Liver (tissue), 3 donors: ENCODE measurements at regions not wholly inside any gene's neighbourhood (a gene's known extent, or its start where the extent isn't known, plus 50 kb on each side); places are given as distances from the start of the nearest gene placed in this dataset.

Experiments used
- FOXA1 ChIP-seq: IDR thresholded peaks from 2 replicates; pipeline ENCODE4 v1.6.1; 2016; ENCODE audit warnings: antibody characterized with exemption
- GABPA ChIP-seq, 2 donors: IDR thresholded peaks in 1 of 2; conservative IDR thresholded peaks in 1 of 2; 2 replicates each; pipeline ENCODE4 v1.6.1; 2016; ENCODE audit warnings: antibody characterized with exemption in 2 of 2, mild to moderate bottlenecking in 1 of 2, moderate library complexity in 1 of 2
- HNF4G ChIP-seq: IDR thresholded peaks from 2 replicates; pipeline ENCODE4 v1.6.1; 2016; ENCODE audit warnings: antibody characterized with exemption
- JUND ChIP-seq, 2 donors: IDR thresholded peaks; 2 replicates each; pipeline ENCODE4 v1.6.1; 2016; ENCODE audit warnings: antibody characterized with exemption in 2 of 2
- RAD21 ChIP-seq, 2 donors: IDR thresholded peaks; 2 replicates each; pipeline ENCODE4 v1.6.1; 2016; ENCODE audit warnings: antibody characterized with exemption in 2 of 2, mild to moderate bottlenecking in 2 of 2
- RXRA ChIP-seq, 2 donors: IDR thresholded peaks; 2 replicates each; pipeline ENCODE4 v1.6.1; 2017 to 2018; ENCODE audit warnings: antibody characterized with exemption in 2 of 2, mild to moderate bottlenecking in 1 of 2
- SP1 ChIP-seq: IDR thresholded peaks from 2 replicates; pipeline ENCODE4 v1.6.1; 2018; ENCODE audit warnings: antibody characterized with exemption, mild to moderate bottlenecking
- TAF1 ChIP-seq: conservative IDR thresholded peaks from 2 replicates; pipeline ENCODE4 v1.6.1; 2016; ENCODE audit warnings: antibody characterized with exemption, mild to moderate bottlenecking
- YY1 ChIP-seq: IDR thresholded peaks from 2 replicates; pipeline ENCODE4 v1.6.1; 2016; ENCODE audit warnings: antibody characterized with exemption, mild to moderate bottlenecking
- TF ChIP-seq, protein P1 (sequence below): fragments of 150-350 bp; IDR thresholded peaks from 2 replicates; pipeline ENCODE4 v1.5.1; 2017; ENCODE audit warnings: improper control_type of control experiment, low read depth, low read length; ENCODE audit not compliant: missing input control
- TF ChIP-seq, protein P2 (sequence below): IDR thresholded peaks from 2 replicates; pipeline ENCODE4 v1.6.1; 2016; ENCODE audit warnings: antibody characterized with exemption
- TF ChIP-seq, protein P3 (sequence below): IDR thresholded peaks from 2 replicates; pipeline ENCODE4 v1.6.1; 2016; ENCODE audit warnings: antibody characterized with exemption, mild to moderate bottlenecking
- donor health status: healthy.
- donor health status: healthy.

DNA sequence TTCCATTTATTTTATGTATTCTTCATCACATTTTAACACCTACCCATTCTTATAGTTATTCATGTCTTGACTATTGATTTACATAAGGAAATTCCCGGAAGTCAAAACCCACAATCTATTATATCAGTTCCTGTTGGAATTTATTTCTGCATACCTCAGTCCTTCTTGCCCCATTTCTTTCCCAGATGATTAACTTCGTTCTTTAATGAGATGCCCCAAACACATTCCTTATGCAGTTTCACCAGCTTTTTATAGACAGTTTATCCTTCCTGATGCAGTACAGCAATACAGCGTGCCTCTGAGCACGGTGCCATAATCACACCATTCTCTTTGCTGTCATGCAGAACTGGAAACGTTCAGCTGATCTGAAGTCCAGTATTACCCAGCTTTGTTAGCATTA, 175.8 kb upstream of the NANOGP8 start:
- TF ChIP-seq, protein P1, sequence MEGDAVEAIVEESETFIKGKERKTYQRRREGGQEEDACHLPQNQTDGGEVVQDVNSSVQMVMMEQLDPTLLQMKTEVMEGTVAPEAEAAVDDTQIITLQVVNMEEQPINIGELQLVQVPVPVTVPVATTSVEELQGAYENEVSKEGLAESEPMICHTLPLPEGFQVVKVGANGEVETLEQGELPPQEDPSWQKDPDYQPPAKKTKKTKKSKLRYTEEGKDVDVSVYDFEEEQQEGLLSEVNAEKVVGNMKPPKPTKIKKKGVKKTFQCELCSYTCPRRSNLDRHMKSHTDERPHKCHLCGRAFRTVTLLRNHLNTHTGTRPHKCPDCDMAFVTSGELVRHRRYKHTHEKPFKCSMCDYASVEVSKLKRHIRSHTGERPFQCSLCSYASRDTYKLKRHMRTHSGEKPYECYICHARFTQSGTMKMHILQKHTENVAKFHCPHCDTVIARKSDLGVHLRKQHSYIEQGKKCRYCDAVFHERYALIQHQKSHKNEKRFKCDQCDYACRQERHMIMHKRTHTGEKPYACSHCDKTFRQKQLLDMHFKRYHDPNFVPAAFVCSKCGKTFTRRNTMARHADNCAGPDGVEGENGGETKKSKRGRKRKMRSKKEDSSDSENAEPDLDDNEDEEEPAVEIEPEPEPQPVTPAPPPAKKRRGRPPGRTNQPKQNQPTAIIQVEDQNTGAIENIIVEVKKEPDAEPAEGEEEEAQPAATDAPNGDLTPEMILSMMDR, result no peak
- no peak for TF ChIP-seq TAF1
- TF ChIP-seq YY1, result no peak
- no peak for TF ChIP-seq RAD21 (IDR thresholded peaks at IDR 0.05)
- TF ChIP-seq, protein P2, sequence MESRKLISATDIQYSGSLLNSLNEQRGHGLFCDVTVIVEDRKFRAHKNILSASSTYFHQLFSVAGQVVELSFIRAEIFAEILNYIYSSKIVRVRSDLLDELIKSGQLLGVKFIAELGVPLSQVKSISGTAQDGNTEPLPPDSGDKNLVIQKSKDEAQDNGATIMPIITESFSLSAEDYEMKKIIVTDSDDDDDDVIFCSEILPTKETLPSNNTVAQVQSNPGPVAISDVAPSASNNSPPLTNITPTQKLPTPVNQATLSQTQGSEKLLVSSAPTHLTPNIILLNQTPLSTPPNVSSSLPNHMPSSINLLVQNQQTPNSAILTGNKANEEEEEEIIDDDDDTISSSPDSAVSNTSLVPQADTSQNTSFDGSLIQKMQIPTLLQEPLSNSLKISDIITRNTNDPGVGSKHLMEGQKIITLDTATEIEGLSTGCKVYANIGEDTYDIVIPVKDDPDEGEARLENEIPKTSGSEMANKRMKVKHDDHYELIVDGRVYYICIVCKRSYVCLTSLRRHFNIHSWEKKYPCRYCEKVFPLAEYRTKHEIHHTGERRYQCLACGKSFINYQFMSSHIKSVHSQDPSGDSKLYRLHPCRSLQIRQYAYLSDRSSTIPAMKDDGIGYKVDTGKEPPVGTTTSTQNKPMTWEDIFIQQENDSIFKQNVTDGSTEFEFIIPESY, result no peak
- no peak for TF ChIP-seq JUND (IDR thresholded peaks at IDR 0.05)
- no peak for TF ChIP-seq FOXA1
- TF ChIP-seq GABPA (IDR thresholded peaks at IDR 0.05 in 1 of 2, conservative IDR thresholded peaks at IDR 0.05 in 1 of 2), result no peak
- TF ChIP-seq SP1, result no peak
- TF ChIP-seq, protein P3, sequence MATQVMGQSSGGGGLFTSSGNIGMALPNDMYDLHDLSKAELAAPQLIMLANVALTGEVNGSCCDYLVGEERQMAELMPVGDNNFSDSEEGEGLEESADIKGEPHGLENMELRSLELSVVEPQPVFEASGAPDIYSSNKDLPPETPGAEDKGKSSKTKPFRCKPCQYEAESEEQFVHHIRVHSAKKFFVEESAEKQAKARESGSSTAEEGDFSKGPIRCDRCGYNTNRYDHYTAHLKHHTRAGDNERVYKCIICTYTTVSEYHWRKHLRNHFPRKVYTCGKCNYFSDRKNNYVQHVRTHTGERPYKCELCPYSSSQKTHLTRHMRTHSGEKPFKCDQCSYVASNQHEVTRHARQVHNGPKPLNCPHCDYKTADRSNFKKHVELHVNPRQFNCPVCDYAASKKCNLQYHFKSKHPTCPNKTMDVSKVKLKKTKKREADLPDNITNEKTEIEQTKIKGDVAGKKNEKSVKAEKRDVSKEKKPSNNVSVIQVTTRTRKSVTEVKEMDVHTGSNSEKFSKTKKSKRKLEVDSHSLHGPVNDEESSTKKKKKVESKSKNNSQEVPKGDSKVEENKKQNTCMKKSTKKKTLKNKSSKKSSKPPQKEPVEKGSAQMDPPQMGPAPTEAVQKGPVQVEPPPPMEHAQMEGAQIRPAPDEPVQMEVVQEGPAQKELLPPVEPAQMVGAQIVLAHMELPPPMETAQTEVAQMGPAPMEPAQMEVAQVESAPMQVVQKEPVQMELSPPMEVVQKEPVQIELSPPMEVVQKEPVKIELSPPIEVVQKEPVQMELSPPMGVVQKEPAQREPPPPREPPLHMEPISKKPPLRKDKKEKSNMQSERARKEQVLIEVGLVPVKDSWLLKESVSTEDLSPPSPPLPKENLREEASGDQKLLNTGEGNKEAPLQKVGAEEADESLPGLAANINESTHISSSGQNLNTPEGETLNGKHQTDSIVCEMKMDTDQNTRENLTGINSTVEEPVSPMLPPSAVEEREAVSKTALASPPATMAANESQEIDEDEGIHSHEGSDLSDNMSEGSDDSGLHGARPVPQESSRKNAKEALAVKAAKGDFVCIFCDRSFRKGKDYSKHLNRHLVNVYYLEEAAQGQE, result no peak
- TF ChIP-seq HNF4G, result no peak
- no peak for TF ChIP-seq RXRA (IDR thresholded peaks at IDR 0.05)
